ENCODE measurements at regions not wholly inside any gene's neighbourhood (a gene's known extent, or its start where the extent isn't known, plus 50 kb on each side); places are given as distances from the start of the nearest gene placed in this dataset.

DNA sequence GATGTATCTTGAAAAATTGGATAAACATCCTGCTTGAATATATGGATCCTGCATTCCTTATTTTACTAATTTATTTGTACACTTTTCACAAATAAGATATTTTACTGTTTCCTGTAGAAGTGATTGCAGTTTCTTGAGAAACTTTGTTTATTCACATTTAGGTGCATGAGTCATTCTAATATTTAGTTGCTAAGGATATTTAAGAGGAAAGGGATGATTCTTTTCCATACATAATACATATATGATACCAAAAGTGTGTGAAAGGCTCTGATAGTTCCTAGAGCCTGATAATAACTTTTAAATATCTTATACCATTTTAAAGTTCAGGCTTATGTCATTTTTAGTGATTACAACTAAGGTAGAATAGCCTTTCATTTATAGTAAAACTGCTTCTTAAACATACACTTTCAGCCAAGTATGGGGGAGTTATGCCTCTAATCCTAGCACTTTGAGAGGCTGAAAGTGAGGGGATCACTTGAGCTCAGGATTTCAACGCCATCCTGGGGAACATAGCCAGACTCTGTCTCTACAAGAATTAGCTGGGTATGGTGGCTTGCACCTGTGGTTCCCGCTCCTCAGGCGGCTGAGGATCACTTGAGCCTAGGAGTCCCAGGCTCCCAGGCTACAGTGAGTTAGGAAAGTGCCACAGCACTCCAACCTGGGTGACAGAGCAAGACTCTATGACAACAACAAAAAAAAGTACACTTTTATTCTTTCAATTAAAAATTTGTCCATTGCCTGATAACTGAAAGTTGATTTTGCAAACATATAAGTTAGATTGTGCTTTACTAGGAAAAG is 262.6 kb upstream of the LRIG3 start:
- DNase-seq (ENCODE audit: low read depth) = no peak
- TF ChIP-seq, protein P1, sequence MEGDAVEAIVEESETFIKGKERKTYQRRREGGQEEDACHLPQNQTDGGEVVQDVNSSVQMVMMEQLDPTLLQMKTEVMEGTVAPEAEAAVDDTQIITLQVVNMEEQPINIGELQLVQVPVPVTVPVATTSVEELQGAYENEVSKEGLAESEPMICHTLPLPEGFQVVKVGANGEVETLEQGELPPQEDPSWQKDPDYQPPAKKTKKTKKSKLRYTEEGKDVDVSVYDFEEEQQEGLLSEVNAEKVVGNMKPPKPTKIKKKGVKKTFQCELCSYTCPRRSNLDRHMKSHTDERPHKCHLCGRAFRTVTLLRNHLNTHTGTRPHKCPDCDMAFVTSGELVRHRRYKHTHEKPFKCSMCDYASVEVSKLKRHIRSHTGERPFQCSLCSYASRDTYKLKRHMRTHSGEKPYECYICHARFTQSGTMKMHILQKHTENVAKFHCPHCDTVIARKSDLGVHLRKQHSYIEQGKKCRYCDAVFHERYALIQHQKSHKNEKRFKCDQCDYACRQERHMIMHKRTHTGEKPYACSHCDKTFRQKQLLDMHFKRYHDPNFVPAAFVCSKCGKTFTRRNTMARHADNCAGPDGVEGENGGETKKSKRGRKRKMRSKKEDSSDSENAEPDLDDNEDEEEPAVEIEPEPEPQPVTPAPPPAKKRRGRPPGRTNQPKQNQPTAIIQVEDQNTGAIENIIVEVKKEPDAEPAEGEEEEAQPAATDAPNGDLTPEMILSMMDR (IDR thresholded peaks at IDR 0.05; ENCODE audit: low read depth, low read length, missing control alignments) = no peak
- H3K4me3 ChIP-seq (ENCODE audit: low read depth, low read length) = no peak overlapping the region

DNA sequence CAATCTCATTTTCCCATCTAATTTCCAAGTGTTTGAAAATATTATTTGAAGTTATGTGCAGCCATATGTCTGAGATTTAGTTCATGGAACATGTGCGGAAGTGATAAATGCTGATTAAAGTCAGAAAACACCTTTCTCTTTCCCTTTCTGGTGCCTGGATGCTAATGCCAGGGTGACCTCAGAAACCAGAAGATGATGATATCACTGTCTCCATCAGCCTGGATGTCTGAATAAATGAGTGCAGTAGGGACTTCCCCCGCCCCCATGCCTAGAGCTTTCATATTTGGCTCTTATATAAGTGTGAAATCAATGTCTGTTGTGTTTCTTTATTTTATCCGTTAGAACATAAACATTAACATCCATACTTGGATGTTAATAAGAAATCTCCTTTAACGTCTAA is 261.9 kb upstream of the LRIG3 start:
- no peak for DNase-seq (ENCODE audit: low read depth)
- no peak overlapping the region for H3K4me3 ChIP-seq (ENCODE audit: low read depth, low read length)
- TF ChIP-seq, protein P1 (IDR thresholded peaks at IDR 0.05; ENCODE audit: low read depth, low read length, missing control alignments) = no peak

DNA sequence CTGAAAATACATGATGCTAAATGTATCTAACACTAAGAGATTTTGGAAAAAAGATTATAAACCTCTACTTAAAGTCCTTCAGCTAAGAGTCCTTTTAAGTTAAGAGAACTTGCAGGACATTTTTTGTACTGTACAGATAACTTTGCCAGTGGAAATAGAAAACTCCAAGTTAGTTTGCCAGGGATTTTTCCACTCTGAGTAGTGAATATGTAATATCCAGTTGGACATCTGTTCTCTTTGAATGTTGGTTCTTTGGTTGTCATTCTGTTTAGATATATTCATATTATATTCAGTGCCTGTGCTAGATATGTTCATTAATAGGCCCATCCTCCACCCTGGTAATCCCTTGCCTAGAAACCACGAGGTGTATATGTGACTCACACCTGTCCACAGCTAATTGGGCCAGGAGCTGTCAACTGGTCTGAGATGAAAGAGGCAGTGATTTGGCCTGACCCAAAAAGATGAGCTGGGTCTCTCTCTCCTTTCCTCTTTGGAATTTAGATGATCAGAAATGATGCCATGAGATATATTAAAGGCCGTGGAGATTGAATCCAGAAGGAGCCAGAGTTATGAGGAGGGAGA is 261.0 kb upstream of the LRIG3 start:
- H3K4me3 ChIP-seq (ENCODE audit: low read depth, low read length) = no peak overlapping the region
- no peak for DNase-seq (ENCODE audit: low read depth)
- TF ChIP-seq, protein P1 (IDR thresholded peaks at IDR 0.05; ENCODE audit: low read depth, low read length, missing control alignments) = no peak

DNA sequence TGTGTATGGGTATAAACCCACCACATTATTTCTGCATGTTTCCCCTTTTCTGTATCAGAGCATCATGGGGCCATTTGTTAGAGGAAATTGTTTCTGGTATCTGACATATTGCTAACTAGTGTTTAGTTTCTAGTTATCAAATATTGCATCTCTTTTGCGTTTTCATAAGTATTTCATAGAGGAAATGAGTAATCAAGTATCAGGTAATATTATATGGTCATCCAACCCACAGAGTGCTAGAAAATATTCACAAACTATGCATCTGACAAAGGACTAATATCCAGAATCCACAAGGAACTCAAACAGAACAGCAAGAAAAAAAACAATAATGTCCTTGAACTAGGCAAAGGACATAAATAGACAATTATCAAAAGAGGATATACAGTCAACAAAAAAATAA is 258.9 kb upstream of the LRIG3 start:
- DNase-seq (ENCODE audit: low read depth) = no peak
- TF ChIP-seq, protein P1 (IDR thresholded peaks at IDR 0.05; ENCODE audit: low read depth, low read length, missing control alignments) = no peak
- H3K4me3 ChIP-seq (ENCODE audit: low read depth, low read length) = no peak overlapping the region

DNA sequence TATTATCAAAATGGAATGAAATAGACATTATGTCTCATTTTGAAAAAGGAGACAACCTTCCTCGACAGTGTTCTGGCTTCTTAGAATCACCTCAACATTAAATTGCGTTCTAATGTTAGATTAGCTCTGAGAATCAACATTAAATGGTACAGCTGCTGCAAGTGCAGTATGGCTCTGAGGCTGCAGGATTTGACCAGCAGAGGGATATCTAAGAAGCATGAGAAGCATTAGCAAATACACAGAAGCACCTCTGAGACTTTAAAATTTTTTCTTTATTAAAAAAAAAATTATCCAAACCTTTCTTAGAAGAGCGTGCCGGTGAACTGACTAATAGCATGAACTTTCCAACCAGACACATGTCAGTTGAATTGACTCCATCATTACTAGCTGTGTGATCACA is 253.4 kb upstream of the LRIG3 start:
- TF ChIP-seq, protein P1 (IDR thresholded peaks at IDR 0.05; ENCODE audit: low read depth, low read length, missing control alignments) = no peak
- DNase-seq (ENCODE audit: low read depth) = no peak
- no peak overlapping the region for H3K4me3 ChIP-seq (ENCODE audit: low read depth, low read length)

DNA sequence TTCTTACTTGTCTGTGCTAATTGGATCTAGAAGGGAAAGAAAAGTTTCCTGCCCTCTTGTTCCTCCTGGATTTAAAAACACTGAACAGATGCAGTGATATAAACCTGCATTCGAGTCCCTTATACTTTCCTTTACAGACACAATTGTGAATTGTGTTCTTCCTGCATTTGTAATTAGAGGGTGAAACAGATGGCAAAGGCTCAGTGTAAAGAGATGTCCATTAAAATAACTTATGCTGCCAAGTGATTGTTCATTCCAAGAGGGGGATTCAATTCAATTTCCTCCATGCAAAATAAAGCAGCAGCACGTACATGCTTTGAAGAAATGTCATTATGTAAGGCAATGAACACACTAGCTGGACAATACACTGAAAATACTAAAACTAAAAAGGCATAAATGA is 248.3 kb upstream of the LRIG3 start:
- DNase-seq (ENCODE audit: low read depth) = no peak
- TF ChIP-seq, protein P1 (IDR thresholded peaks at IDR 0.05; ENCODE audit: low read depth, low read length, missing control alignments) = no peak
- H3K4me3 ChIP-seq (ENCODE audit: low read depth, low read length) = no peak overlapping the region

DNA sequence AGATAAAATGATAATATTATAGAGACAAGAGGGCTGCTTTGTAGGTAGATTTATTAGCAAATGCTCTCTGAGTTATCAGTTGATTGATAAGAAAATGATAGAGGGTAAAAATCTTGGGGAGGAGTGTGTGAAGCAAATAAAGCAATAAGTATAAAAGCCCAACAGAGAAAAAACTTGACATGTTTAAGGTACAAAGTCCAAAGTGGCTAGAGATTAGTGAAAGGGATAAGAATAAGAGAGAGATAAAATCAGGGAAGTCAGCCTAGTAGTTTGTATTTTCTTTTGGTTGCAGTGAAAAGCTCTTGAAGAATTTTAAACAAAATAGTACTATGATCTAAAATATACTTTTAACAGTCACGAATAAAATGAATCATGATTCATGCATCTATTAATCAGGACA is 246.2 kb upstream of the LRIG3 start:
- no peak for DNase-seq (ENCODE audit: low read depth)
- TF ChIP-seq, protein P1 (IDR thresholded peaks at IDR 0.05; ENCODE audit: low read depth, low read length, missing control alignments) = no peak
- no peak overlapping the region for H3K4me3 ChIP-seq (ENCODE audit: low read depth, low read length)
